NCI-H2081 (cell line): ENCODE measurements at regions not wholly inside any gene's neighbourhood (a gene's known extent, or its start where the extent isn't known, plus 50 kb on each side); places are given as distances from the start of the nearest gene placed in this dataset.

Experiments
- DNase-seq, 2 experiments: peaks; one replicate each; lab custom pipeline; 2025; lab: John Stamatoyannopoulos, UW

GRCh38 chr9:107874137-107874536 is 384.6 kb upstream of the KLF4 start:
- DNase-seq: no peak

GRCh38 chr9:107872457-107873192 is 383.1 kb upstream of the KLF4 start:
- DNase-seq: no peak

GRCh38 chr9:107870927-107871680 is 381.5 kb upstream of the KLF4 start:
- peak in 1 of 2 experiments; percentile 40 for DNase-seq

- no peak for DNase-seq
Measured at GRCh38 chr9:107870221-107870620, 380.7 kb upstream of the KLF4 start.

GRCh38 chr9:107869111-107869510 is 379.5 kb upstream of the KLF4 start:
- DNase-seq: no peak

GRCh38 chr9:107868186-107868585 is 378.6 kb upstream of the KLF4 start:
- DNase-seq: no peak

GRCh38 chr9:107867738-107868137 is 378.2 kb upstream of the KLF4 start:
- DNase-seq: no peak

GRCh38 chr9:107866711-107867311 is 377.2 kb upstream of the KLF4 start:
- DNase-seq: no peak

- no peak for DNase-seq
Measured at GRCh38 chr9:107863396-107863795, 373.8 kb upstream of the KLF4 start.

GRCh38 chr9:107862881-107863280 is 373.3 kb upstream of the KLF4 start:
- no peak for DNase-seq

GRCh38 chr9:107862323-107862722 is 372.8 kb upstream of the KLF4 start:
- no peak for DNase-seq

GRCh38 chr9:107861075-107861474 is 371.5 kb upstream of the KLF4 start:
- no peak for DNase-seq

- DNase-seq: no peak
Measured at GRCh38 chr9:107858260-107858659, 368.7 kb upstream of the KLF4 start.

GRCh38 chr9:107856633-107857032 is 367.1 kb upstream of the KLF4 start:
- no peak for DNase-seq

- no peak for DNase-seq
Measured at GRCh38 chr9:107855164-107855563, 365.6 kb upstream of the KLF4 start.

GRCh38 chr9:107853461-107853860 is 363.9 kb upstream of the KLF4 start:
- DNase-seq: no peak

GRCh38 chr9:107852891-107853290 is 363.3 kb upstream of the KLF4 start:
- no peak for DNase-seq

- DNase-seq: no peak
Measured at GRCh38 chr9:107850653-107851052, 361.1 kb upstream of the KLF4 start.

GRCh38 chr9:107847978-107848964 is 358.7 kb upstream of the KLF4 start:
- no peak for DNase-seq

- no peak for DNase-seq
Measured at GRCh38 chr9:107842530-107842929, 353.0 kb upstream of the KLF4 start.

GRCh38 chr9:107841076-107841475 is 351.5 kb upstream of the KLF4 start:
- no peak for DNase-seq

- DNase-seq: no peak
Measured at GRCh38 chr9:107839371-107839770, 349.8 kb upstream of the KLF4 start.
